ENCODE measurements at regions not wholly inside any gene's neighbourhood (a gene's known extent, or its start where the extent isn't known, plus 50 kb on each side); places are given as distances from the start of the nearest gene placed in this dataset.

- TF ChIP-seq, protein P1, sequence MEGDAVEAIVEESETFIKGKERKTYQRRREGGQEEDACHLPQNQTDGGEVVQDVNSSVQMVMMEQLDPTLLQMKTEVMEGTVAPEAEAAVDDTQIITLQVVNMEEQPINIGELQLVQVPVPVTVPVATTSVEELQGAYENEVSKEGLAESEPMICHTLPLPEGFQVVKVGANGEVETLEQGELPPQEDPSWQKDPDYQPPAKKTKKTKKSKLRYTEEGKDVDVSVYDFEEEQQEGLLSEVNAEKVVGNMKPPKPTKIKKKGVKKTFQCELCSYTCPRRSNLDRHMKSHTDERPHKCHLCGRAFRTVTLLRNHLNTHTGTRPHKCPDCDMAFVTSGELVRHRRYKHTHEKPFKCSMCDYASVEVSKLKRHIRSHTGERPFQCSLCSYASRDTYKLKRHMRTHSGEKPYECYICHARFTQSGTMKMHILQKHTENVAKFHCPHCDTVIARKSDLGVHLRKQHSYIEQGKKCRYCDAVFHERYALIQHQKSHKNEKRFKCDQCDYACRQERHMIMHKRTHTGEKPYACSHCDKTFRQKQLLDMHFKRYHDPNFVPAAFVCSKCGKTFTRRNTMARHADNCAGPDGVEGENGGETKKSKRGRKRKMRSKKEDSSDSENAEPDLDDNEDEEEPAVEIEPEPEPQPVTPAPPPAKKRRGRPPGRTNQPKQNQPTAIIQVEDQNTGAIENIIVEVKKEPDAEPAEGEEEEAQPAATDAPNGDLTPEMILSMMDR (IDR thresholded peaks at IDR 0.05) = no peak
- TF ChIP-seq POLR2A (IDR thresholded peaks at IDR 0.05) = no peak
These were observed 377.0 kb downstream of the OLFM4 start for GRCh38 chr13:53405616-53406015.
